HG03442 (cell line): ENCODE measurements at regions not wholly inside any gene's neighbourhood (a gene's known extent, or its start where the extent isn't known, plus 50 kb on each side); places are given as distances from the start of the nearest gene placed in this dataset.
A peak's percentile ranks its signal among the peaks of the same experiment; 100 is the strongest.

Experiments
- ATAC-seq: cut with Tn5 transposase; IDR thresholded peaks from one replicate; pipeline ENCODE4 v1.9.1; 2021; ENCODE audit warnings: mild to moderate bottlenecking, moderate library complexity; ENCODE audit not compliant: unreplicated experiment

DNA sequence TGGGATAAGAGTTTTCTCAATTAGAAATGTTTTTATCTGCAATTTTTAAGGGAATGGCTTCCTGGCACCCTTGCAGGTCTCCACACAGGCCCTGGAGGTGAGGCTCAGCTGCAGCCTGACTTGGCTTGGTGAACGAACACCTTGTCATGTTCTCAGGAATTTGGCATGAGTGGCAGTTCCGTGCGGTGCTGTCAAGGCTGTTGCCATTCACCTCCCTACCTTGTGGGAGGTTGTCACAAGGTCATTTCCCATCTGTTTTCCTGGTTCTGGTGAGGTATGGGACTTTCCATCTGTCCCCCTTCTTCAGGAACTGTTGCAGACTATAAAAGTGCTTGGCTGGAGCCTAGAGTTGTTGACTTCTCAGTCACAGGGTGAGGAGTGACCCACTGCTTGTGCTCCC is 82.9 kb downstream of the ELOVL4 start:
- ATAC-seq = no peak

DNA sequence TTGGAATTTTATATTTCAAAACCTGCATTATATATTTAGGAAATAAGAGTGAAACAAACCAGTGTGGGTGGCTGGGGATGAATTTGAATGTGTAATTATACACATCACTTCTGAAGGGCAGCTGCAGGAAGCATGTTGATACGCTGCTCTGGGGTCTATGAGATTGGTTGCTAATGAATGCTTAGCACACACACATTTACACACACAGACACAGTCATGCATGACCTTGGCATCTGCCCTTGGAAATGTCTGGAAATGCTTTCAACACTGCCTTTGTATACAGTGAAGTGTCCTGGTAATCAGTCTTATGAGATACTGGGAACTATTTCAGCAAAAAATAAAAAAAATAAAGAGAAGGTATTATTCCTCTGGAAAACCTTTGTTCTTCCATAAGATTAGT is 83.4 kb downstream of the ELOVL4 start:
- no peak for ATAC-seq

DNA sequence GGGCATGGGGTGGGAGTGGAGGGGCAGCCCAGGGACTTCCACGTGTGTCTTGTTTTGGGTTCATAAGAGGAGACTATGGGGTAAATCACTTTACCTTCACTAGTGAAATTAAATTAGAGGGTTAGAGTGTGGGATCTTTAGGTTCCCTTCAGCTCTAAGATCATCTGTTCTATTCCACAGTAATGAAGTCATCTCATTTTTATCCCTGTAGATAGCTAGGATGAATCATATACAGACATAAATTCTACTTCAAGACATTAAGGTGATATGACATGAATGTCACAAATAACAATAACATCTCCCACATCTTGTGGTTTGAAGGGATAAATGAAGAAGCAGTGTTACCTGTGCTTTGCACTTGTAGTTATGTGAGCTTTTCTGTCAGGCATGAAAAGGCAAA is 83.8 kb downstream of the ELOVL4 start:
- no peak for ATAC-seq

DNA sequence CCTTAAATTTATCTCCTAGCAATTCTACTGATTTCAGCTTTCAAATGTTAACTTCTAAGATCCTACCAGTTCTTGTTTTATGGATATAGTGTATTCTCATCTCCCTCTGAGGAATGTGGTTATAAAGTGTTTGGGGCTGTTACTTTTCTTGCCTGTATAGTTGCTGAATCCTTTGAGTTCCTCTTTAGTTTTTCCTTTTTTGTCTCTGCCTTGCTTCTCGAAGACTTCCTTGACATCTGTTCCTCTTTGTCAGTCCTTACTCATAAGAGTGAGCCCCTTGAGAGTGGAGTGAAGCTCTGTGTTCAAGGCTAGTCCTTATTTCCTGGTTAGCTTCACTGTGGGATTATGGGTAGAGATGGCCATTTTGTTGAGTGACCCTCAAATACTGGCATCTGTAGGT is 84.6 kb downstream of the ELOVL4 start:
- ATAC-seq = no peak

DNA sequence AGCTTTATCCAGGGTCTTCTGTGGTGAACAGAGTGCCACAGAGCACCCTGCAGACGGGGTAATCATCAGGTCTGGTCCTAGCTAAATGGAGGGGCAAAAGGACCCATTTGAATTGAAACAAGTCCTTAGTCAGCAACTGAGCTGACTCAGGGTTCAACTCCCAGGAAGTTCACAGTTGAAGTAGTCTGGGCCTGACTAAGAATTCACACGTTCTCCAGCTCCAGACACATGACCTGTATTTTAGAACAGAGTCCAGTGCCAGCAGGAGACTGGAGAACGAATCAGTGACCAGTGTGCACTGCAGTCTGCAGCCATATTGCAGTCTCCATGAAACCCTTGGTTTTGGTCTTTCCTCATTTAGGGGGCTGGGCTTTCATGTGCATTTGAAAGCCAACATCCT is 85.2 kb downstream of the ELOVL4 start:
- no peak for ATAC-seq

DNA sequence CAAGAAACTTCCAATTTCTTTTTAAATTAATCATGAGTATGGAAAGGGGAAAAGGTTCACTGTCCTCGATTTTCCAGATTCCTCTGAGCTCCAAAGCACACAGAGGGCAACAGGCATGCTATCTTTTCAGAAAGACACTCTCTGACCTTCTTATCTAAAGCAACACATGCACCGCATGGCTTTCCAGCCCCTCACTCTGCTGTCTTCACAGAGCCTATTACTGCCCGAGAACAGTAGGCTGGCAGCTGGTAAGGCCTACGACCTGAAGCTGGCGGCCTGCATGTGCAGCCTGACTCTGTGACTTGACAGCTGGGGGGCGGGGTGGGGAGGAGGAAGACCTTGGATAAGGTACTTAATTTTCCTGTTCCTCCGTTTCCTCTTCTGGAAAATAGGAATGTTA is 86.3 kb downstream of the ELOVL4 start:
- ATAC-seq = no peak

DNA sequence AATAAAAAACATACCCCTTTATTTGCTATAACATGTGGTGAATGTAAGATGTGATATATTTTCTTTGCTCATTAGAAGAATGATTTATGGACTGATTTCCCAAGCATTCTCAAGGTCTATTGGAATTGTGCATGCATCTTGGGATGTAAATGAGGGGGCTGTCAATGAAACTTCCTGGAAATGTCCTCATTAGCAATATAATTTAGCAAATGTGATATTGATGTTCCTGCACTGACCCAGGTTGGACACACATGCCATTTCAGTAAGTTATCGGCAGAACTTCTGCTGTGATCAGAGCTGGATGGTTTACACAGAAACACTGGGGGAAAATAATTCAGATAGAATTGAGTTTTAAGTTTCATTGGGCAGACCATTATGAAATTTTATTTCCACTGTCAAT is 99.9 kb downstream of the ELOVL4 start:
- no peak for ATAC-seq

DNA sequence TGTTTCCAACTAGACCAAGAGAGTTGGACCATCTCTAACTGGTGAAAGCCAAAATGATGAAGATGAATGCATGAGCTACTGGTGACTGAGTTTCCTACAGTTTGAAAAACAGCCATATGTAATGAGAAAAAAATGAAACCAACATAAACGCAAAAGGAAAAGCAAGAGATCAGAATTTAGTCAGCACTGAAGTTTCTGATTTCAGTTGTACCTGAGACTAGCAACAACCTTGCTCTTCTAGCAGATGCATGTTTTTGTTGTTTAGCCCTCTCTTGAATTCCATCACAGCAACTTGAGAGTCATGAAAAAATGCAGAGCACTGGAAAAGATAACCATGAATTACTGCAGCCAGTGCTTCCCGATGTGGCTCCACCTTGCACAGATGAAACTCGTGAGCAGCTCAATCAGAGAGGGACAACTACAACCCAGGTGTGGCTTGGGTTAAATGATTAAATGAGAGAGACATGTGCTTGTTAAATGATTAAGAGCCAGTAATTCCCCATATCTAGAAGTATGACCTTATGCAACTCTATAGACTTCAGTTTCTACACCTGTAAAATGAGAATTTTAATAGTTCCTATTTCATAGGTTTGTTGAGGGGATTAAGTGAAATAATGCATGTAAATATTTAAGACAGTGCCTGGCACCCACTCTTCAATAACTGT is 104.8 kb downstream of the ELOVL4 start:
- ATAC-seq = peak; percentile 40

DNA sequence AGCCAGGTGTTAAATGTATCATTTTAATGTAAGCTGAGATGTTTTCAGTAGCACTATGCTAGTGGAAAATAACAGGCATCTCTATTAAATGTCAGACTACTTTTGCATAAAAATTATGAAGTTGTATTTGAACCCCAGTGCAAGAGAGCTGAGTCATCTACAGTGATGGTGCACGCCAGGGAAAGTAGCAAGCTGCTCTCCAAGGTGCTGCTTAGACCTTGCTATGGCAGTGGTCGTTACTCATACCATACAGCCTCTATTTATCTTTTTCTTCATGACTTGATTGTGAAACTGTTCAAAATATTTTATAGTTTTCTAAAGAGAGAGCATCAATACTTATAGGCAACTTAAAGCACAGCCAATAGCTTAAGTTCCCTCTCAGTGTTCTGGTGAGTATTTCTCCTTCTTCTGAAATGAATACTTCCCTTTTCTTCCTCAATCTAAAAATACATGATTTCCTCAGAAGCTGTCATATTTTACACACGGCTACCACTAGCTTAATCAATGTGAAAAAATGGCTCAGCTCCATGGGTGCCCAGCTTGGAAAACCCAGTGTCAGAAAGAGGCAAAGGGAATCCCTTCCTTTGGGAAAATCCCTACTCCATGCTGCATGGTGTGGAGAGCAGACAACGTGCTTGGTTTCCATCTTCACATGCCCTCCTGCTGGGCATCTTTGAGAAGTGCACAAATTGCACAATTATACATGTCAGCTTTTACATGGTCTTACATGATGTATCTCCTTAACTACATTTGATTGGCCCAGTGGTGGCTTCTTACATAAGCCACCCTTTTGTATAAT is 105.6 kb downstream of the ELOVL4 start:
- peak; percentile 47 for ATAC-seq

DNA sequence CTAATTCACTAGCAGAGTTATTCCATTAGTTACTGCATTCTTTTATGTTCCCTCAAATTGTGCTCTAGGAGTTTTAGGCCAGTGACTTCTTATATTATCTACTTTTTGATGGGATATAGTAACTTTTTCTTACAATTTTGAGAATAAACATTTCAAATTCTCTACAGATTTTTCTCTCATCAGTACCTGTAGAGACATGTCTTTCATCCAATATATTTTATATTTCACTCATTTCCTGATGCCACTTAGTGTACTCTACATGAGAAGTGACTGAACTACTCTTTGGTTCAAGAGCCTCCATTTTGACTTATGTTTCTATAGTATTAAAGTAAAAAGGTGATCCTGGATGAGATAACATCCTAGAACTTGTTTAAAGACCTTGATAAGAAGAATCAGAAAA is 108.5 kb downstream of the ELOVL4 start:
- no peak for ATAC-seq

DNA sequence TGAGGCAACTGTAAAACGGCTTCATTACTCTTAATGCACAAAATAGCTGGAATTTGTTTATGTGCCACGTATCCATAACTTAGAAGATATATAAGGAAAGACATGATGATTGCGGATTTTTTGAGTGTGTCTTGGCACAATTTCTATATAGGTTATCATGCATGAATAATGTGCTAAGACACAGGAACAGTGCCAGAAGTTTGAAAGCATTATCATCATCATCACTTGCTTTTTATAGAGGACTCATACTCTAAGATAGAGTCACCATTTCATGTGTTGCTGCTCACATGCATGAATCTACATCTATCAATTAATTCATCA is 113.4 kb downstream of the ELOVL4 start:
- ATAC-seq = no peak

DNA sequence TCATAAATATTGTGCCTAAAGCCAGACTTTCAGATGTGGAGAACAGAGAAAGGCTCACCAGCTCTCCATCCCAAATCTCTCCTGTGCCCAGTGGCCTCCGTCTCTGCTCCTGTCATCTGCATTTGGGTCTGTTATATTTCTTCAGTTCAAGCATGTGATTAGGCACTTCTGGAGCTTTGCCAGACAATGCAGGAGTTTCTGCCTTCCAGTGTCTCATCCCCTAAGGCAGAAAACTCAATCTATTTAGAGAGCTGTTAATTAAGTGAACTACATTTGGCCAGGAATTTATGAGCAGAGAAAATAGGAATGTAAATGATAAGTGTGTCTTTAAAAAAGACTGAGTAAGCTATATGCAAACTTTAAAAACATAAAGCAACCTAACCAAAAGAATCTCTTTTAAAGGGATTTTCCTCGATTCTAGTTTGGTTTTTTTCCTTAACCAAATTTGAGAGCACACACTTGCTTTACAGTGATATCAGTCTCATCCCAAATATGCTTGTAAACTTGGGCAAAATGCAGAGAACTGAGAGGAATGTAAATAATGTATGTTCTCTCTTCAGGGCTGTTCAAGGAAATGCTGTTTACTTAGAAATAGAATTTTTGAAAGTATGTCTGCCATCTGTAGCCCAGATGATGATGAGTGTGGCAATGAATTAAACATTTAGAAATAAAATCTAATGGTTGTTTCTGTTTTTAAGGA is 113.9 kb downstream of the ELOVL4 start:
- ATAC-seq = no peak

DNA sequence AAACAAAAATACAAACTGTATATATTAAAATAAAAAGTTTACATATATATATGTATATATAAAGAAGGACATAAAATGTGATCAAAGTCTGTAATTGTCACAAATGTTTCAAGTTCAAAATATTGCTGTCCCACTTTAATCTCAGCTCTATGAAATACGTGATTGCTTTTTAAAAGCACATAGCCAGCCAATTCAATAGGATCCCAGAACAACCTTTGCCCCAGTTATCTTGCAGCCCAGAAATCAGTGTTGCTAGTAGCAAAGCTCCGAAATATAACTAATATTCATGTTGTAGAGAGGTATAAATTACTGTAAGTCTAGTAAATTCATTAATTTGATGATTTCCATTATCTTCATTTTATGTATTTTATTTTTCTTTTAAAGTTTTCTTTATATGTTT is 114.6 kb downstream of the ELOVL4 start:
- no peak for ATAC-seq

DNA sequence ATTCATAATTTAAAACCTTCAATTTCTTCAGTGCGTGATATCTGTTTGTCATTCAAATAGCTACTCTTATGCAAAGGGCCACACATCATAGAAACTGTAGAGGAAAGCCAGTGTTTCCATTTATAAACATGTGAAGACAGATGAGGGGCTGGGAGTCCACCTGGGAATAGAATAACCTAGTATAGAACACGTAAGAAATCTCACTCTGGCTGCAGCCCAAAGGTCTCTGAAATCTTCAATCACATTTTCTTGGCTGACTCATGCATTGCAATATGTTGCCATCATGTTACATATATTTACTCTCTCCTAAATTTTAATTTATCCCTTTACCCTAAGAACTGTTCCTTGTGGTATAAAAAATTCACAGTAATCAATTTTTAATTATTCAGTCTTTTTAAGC is 123.2 kb downstream of the ELOVL4 start:
- no peak for ATAC-seq

DNA sequence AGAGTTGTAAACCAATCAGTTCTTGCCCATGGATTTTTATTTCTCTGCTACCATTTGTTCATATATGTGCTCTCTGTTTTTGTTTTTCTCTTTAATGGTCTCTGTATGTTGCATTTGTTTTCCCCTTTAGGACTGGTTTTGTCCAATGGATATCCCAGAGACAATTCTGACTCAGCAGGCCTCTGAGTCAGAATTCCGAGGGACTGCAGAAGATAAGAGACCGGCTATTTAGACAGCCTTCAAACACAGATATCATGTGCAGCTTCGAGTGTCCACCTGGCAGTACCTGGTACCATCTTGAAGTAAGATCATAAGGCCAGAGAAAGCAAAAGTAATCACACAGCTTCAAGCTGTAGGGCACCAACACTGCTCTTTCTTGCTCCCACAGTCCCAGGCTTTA is 125.5 kb downstream of the ELOVL4 start:
- ATAC-seq = no peak

DNA sequence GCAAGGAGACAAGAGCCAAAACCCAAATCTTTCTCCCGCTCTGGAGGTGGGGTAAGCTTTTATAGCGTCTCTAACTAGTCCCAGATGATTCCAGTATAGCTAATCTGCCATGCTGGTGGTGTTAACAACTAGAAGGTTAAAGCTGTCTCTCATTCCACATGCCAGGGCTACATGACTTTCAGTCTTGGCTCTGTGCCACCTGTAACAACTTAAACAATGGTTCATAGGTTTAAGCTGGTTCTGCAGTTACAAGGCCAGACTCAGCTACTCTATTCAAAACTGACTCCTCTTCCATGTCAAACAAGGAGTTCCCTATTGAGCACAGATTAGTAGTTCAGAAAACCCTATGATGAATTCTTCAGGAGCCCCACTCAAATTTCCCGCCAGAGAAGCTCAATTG is 128.9 kb downstream of the ELOVL4 start:
- no peak for ATAC-seq

DNA sequence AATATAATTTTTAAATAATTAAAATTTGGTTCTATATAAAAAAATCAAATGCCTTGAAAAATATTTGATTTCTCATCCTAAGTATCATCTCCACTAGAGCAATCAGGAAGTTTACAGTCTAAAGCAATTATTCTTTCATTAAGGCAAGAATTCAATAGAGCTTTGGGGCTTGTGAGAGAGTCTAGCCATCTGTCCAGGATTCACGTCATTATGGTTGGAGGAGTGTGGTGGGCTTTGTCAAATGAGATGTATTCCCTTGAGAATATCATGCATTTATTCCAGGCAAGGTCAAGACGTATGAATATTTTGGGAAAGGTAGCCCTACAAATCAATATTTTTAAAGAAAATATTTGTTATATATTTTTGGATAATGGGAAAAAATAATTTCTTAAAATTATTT is 132.4 kb downstream of the ELOVL4 start:
- no peak for ATAC-seq

DNA sequence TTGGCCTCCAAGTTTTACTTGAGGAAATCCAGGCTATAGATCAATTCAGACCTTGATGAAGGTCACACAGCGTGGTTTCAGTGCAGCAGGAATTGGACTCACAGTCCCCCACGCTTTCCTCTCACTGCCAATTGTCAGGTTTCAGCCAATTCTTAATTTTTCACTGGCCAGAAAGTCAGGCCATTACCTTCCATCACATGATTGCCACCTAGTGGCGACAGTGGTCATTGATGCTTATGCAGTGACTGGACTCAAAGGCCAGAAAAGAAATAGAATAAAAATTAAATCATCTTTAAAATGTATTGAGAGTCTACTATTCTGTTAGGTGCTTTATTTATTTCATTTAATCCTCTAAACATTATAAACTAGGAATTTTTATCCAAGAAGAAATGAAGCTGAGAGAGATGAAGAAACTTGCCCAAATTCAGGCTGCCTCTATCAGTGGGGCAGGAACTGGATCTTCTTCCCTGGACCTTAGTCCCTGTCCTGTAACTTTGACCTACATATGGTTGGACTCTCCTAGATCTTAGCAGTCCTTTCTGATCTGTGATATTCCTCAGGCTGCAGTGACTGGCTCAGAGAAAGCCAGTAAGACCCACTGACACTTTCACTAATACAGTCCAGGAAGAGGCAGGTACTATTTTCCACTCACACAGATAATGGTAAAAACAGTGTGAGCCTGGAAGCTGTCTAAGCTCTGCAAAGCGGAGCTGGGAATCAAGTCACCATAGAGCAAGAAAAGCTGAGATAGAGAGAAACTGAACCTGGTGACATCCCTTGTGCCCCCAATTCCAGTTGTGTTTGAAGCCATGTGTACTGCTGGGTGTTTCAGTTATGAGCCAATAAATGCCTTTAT is 133.3 kb downstream of the ELOVL4 start:
- peak; percentile 95 for ATAC-seq

DNA sequence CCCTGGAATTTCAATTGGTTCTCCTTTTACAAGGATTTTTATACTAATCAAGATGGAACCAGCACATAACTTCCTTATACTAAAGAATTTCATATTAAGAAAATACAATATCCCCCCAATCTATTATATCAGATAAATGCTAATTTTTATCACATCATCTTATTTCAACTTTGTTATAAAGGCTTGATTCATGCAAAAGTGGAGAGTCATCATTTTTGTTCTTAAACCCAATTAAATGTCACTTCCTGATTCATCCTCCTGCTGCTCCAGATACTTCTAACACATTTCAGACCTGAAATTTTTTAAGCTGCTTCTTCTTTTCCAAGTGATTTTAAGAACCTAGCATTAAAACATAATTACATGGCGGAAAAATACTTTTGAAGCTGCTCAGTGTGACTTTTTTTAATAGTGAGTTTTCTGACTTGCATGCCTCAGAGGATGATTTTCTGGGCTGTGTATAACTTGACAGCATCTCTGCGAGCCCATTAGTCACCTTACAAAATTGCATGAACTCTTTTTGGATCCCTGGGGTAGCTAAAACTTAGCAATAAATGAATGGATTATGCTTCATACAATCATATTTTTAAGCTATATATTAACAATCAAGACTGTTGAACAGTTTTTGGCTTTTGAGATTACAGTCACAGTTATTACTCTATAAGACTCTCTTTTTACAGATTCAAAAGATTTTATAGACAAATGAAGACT is 134.1 kb downstream of the ELOVL4 start:
- ATAC-seq = no peak

DNA sequence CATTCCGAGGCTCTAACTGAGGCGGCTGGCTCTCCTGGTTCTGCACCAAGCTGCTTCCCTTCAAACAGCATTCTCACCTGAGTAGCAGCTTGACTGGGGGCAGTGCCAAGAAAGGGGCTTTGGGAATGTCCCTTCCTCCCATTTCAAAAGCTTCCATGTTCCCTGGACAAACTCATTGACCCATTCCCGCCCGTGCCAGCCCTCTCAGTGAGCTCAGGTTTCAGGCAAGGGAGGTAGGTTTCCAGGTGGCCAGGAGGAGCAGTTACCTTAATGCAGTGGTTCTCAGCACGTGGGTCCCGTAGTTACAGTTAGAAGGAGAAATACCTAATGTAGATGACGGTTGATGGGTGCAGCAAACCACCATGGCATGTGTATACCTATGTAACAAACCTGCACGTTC is 135.2 kb downstream of the ELOVL4 start:
- ATAC-seq = no peak

DNA sequence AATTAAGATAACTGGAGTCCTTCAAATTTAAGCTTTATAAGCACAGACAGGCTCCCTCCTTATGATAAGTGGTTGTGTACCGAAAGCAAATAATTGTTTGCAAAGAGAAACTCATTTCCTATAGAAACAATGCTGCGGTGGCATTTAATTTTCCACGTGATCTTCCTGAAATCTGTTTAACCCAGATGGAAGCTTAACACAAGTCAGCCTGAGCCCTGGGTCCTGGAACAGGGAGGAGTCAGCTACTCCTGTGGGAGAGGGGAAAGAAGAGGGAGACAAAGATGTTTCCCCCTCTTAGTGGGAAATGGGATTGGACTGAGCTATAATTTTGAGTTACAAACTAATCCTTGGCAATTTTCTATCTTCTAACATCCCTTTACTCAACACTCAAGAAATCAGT is 136.5 kb downstream of the ELOVL4 start:
- no peak for ATAC-seq
